Glomerular endothelial cell (primary cell): ENCODE measurements at regions not wholly inside any gene's neighbourhood (a gene's known extent, or its start where the extent isn't known, plus 50 kb on each side); places are given as distances from the start of the nearest gene placed in this dataset.

Experiments
- DNase-seq: peaks from one replicate; pipeline ENCODE4 v3.0.0-alpha.2; 2011; ENCODE audit warnings: low read depth, low spot score; ENCODE audit errors: extremely low read depth

- DNase-seq: no peak
Observed at GRCh38 chr16:86087011-86087895, 188.3 kb downstream of the IRF8 start.

GRCh38 chr16:86087896-86088230 lies 188.9 kb downstream of the IRF8 start:
- no peak for DNase-seq

- no peak for DNase-seq
Observed at GRCh38 chr16:86088287-86088686, 189.3 kb downstream of the IRF8 start.

- DNase-seq: no peak
Observed at GRCh38 chr16:86088816-86089215, 189.9 kb downstream of the IRF8 start.

GRCh38 chr16:86089334-86089900 lies 190.5 kb downstream of the IRF8 start:
- DNase-seq: no peak

GRCh38 chr16:86089991-86090390 lies 191.0 kb downstream of the IRF8 start:
- DNase-seq: no peak

- no peak for DNase-seq
Observed at GRCh38 chr16:86090461-86091170, 191.7 kb downstream of the IRF8 start.

- no peak for DNase-seq
Observed at GRCh38 chr16:86091976-86092375, 193.0 kb downstream of the IRF8 start.

- no peak for DNase-seq
Observed at GRCh38 chr16:86092586-86093480, 193.9 kb downstream of the IRF8 start.

GRCh38 chr16:86093801-86094750 lies 195.1 kb downstream of the IRF8 start:
- no peak for DNase-seq

- DNase-seq: no peak
Observed at GRCh38 chr16:86095131-86095752, 196.3 kb downstream of the IRF8 start.

- DNase-seq: no peak
Observed at GRCh38 chr16:86095906-86096485, 197.0 kb downstream of the IRF8 start.

GRCh38 chr16:86096850-86097249 lies 197.9 kb downstream of the IRF8 start:
- DNase-seq: no peak

GRCh38 chr16:86099326-86099725 lies 200.4 kb downstream of the IRF8 start:
- DNase-seq: no peak

- no peak for DNase-seq
Observed at GRCh38 chr16:86100205-86101136, 201.5 kb downstream of the IRF8 start.

- DNase-seq: no peak
Observed at GRCh38 chr16:86101137-86101896, 202.4 kb downstream of the IRF8 start.

GRCh38 chr16:86101897-86102157 lies 202.9 kb downstream of the IRF8 start:
- DNase-seq: no peak
